Smooth muscle cell (in vitro differentiated cells): ENCODE measurements at regions not wholly inside any gene's neighbourhood (a gene's known extent, or its start where the extent isn't known, plus 50 kb on each side); places are given as distances from the start of the nearest gene placed in this dataset.

Source experiments
- DNase-seq: peaks from one replicate; lab custom pipeline; 2025; ENCODE audit not compliant: unreplicated experiment; lab: John Stamatoyannopoulos, UW
- H2AFZ ChIP-seq: fragments of 200-600 bp; sonication (generic); 2 replicates; pipeline ENCODE4 v1.6.0; 2016; ENCODE audit warnings: antibody characterized with exemption, low read depth, mild to moderate bottlenecking
- H3F3A ChIP-seq: fragments of 200-600 bp; sonication (generic); 2 replicates; pipeline ENCODE4 v1.6.0; 2017; ENCODE audit warnings: antibody characterized with exemption, low read depth
- H3K27ac ChIP-seq: fragments of 200-600 bp; sonication (generic); 2 replicates; pipeline ENCODE4 v1.5.1; 2016; ENCODE audit warnings: low read depth, mild to moderate bottlenecking
- H3K27me3 ChIP-seq: fragments of 200-600 bp; sonication (generic); 2 replicates; pipeline ENCODE4 v1.6.1; 2016; ENCODE audit warnings: low read depth, mild to moderate bottlenecking
- H3K36me3 ChIP-seq: fragments of 200-600 bp; sonication (generic); 2 replicates; pipeline ENCODE4 v1.5.1; 2016; ENCODE audit warnings: low read depth
- H3K4me1 ChIP-seq: fragments of 200-600 bp; sonication (generic); 2 replicates; pipeline ENCODE4 v1.5.1; 2016; ENCODE audit warnings: low read depth
- H3K4me2 ChIP-seq: fragments of 200-600 bp; sonication (generic); 2 replicates; pipeline ENCODE4 v1.6.0; 2016; ENCODE audit warnings: mild to moderate bottlenecking
- H3K4me3 ChIP-seq: fragments of 200-600 bp; sonication (generic); 2 replicates; pipeline ENCODE4 v1.5.1; 2016; ENCODE audit warnings: mild to moderate bottlenecking
- H3K79me2 ChIP-seq: fragments of 200-600 bp; sonication (generic); 2 replicates; pipeline ENCODE4 v1.6.0; 2016; ENCODE audit warnings: low read depth, mild to moderate bottlenecking
- H3K9ac ChIP-seq: fragments of 200-600 bp; sonication (generic); 2 replicates; pipeline ENCODE4 v1.6.0; 2016; ENCODE audit warnings: low read depth
- H3K9me3 ChIP-seq: fragments of 200-600 bp; sonication (generic); replicated peaks from 2 replicates; pipeline ENCODE4 v1.5.1; 2016; ENCODE audit warnings: low read depth
- H4K20me1 ChIP-seq: fragments of 200-600 bp; sonication (generic); 2 replicates; pipeline ENCODE4 v1.6.0; 2016; ENCODE audit warnings: low read depth
- CTCF ChIP-seq: fragments of 200-600 bp; sonication (generic); IDR thresholded peaks from 2 replicates; pipeline ENCODE4 v1.5.1; 2017; ENCODE audit warnings: borderline replicate concordance, mild to moderate bottlenecking, antibody characterized with exemption; ENCODE audit not compliant: insufficient read depth, poor library complexity, severe bottlenecking
- WGBS: methylation state at CpG from one replicate; pipeline ENCODE4 v1.1.7; 2016; ENCODE audit warnings: low lambda C conversion rate; 5-methylcytosine and 5-hydroxymethylcytosine counted together

GRCh38 chr2:16738361-16739225, 73.0 kb upstream of the CYRIA start:
- no peak overlapping the region for H2AFZ ChIP-seq
- TF ChIP-seq CTCF = no peak
- H3K4me2 ChIP-seq = no peak overlapping the region
- peaks cover 8% of the 10 kb centered on the region for H3K27me3 ChIP-seq
- no peaks in the 10 kb centered on the region for H3K9me3 ChIP-seq
- WGBS = 74% methylated on average over 6 of the region's 6 CpGs
- no peaks in the 10 kb centered on the region for H3K36me3 ChIP-seq
- H3K9ac ChIP-seq = no peak overlapping the region
- H3K79me2 ChIP-seq = no peaks in the 10 kb centered on the region
- H4K20me1 ChIP-seq = no peaks in the 10 kb centered on the region
- no peak overlapping the region for H3K4me3 ChIP-seq
- H3F3A ChIP-seq = no peaks in the 10 kb centered on the region
- no peaks in the 10 kb centered on the region for H3K4me1 ChIP-seq
- no peak for DNase-seq
- no peak overlapping the region for H3K27ac ChIP-seq

- TF ChIP-seq CTCF = no peak
- Histone ChIP-seq H2AFZ (no peak overlapping the region), H3K4me2 (no peak overlapping the region), H3K27ac (no peak overlapping the region), H3F3A (no peaks in the 10 kb centered on the region), H4K20me1 (no peaks in the 10 kb centered on the region), H3K9ac (no peak overlapping the region), H3K4me3 (no peak overlapping the region), H3K27me3 (peaks cover 8% of the 10 kb centered on the region), H3K9me3 (no peaks in the 10 kb centered on the region), H3K36me3 (no peaks in the 10 kb centered on the region), H3K79me2 (no peaks in the 10 kb centered on the region), H3K4me1 (no peaks in the 10 kb centered on the region)
- no peak for DNase-seq
- 88% methylated on average over 1 of the region's 1 CpG for WGBS
Measured at GRCh38 chr2:16737812-16738211, 72.2 kb upstream of the CYRIA start.

- H3K79me2 ChIP-seq = no peaks in the 10 kb centered on the region
- no peaks in the 10 kb centered on the region for H3K9me3 ChIP-seq
- no peak overlapping the region for H2AFZ ChIP-seq
- 97% methylated on average over 2 of the region's 2 CpGs for WGBS
- no peak overlapping the region for H3K4me2 ChIP-seq
- no peak overlapping the region for H3K27ac ChIP-seq
- no peaks in the 10 kb centered on the region for H4K20me1 ChIP-seq
- H3F3A ChIP-seq = no peaks in the 10 kb centered on the region
- H3K9ac ChIP-seq = no peak overlapping the region
- no peak for DNase-seq
- no peak overlapping the region for H3K4me3 ChIP-seq
- H3K36me3 ChIP-seq = no peaks in the 10 kb centered on the region
- no peak for TF ChIP-seq CTCF
- peaks cover 8% of the 10 kb centered on the region for H3K27me3 ChIP-seq
- no peaks in the 10 kb centered on the region for H3K4me1 ChIP-seq
Measured at GRCh38 chr2:16736633-16737032, 71.0 kb upstream of the CYRIA start.

- H3K36me3 ChIP-seq = no peaks in the 10 kb centered on the region
- no peak overlapping the region for H3K27ac ChIP-seq
- 95% methylated on average over 5 of the region's 5 CpGs for WGBS
- H3K9ac ChIP-seq = no peak overlapping the region
- no peaks in the 10 kb centered on the region for H3K9me3 ChIP-seq
- no peak overlapping the region for H2AFZ ChIP-seq
- H3K4me3 ChIP-seq = no peak overlapping the region
- peaks cover 26% of the 10 kb centered on the region for H3K27me3 ChIP-seq
- no peak for DNase-seq
- H3F3A ChIP-seq = no peaks in the 10 kb centered on the region
- no peak overlapping the region for H3K4me2 ChIP-seq
- no peaks in the 10 kb centered on the region for H4K20me1 ChIP-seq
- no peak for TF ChIP-seq CTCF
- no peaks in the 10 kb centered on the region for H3K79me2 ChIP-seq
- no peaks in the 10 kb centered on the region for H3K4me1 ChIP-seq
Measured at GRCh38 chr2:16729335-16729734, 63.7 kb upstream of the CYRIA start.
